ENCODE measurements at regions not wholly inside any gene's neighbourhood (a gene's known extent, or its start where the extent isn't known, plus 50 kb on each side); places are given as distances from the start of the nearest gene placed in this dataset.

DNA sequence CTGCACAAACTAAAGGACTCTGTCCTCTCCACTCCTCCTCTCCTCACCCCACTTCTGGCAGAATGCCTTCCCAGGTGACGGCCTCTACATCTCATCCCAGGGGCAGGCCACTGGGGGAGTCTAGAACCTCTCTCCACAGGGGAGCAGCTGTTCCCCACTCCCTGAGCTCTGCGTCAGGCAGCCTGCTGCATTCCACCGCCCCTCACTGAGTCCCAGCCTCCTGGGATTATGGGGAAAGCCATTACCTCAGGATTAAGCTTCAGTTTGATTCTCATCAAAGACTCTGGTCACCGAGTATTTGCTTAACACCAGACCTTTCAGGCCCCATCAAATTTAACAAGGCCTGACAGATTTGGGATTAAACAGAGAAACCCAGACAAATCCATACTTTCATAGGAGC is 405.9 kb downstream of the NXPE2 start:
- H3K79me2 ChIP-seq: no peaks in the 10 kb centered on the region

DNA sequence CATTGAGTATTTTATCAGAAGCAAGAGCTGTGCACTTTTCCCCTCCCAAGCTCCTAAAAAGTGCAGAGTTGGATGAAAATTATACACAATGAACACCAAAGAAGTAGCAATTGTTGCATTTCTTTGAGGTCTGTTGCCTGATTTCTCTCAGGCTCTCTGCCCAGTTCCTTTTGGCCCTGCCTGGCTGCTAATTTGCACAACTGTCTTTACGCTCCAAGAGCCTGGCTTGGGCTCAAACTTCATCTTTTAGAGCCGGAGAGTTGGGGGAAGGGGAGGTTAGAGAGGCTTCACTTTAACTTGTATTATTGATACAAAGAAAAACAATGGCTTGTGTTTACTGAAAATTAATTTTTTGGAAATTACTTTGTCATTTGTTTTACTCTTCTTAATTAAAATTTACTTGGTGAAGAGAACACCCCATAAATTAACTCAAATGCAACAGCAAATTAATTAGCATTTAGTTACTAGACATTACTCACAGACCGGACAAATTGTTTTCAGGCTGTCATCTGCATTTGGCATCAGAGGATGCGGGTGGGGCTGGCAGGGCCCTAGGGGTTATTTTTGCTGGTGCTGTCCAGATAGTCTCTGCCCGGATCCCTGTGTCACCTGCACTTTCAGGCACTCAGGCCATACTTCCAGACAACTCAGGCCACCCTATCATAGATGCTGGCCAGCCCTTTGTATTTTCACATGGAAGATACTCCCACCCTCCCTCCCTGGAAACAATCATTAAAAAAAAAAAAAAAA is 407.3 kb downstream of the NXPE2 start:
- H2AFZ ChIP-seq: no peak overlapping the region
- TF ChIP-seq CTCF (IDR thresholded peaks at IDR 0.05): no peak

More for the DNA sequence above, 405.9 kb downstream of the NXPE2 start:
- H3K9me3 ChIP-seq (ENCODE audit: control insufficient read depth, low read length): no peaks in the 10 kb centered on the region
- H3K36me3 ChIP-seq (ENCODE audit: control insufficient read depth, insufficient read depth, low read length): no peaks in the 10 kb centered on the region
- no peak for TF ChIP-seq CTCF (IDR thresholded peaks at IDR 0.05)
- no peak overlapping the region for H3K4me2 ChIP-seq (ENCODE audit: low read length)
- no peak overlapping the region for H2AFZ ChIP-seq
- H3K27ac ChIP-seq: no peak overlapping the region
- H3K27me3 ChIP-seq (ENCODE audit: control insufficient read depth, insufficient read depth, low read length): no peaks in the 10 kb centered on the region
- H3K4me1 ChIP-seq: no peaks in the 10 kb centered on the region
- H3K9ac ChIP-seq: no peak overlapping the region
- no peak overlapping the region for H3K4me3 ChIP-seq (ENCODE audit: low read depth, low read length)

DNA sequence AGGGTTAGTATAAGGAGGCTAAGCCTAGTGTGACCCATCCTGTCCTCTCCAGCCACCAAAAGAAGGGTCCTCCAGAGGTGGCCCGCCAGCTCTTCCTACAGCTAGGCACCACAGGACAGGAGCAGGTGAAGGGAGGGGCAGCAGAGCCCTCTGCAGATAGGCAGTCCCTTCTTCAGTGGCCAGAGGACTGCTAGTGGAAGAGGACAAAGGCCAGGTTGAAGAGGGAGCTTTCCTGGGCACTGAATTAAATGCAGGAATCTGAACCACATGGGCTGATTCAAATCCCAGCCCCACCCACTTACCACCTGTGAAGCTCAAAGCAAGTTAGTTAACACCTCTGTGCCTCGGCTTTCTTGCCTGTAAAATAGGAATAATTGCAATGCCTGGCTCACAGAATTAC is 409.5 kb downstream of the NXPE2 start:
- Histone ChIP-seq H3K9me3 (ENCODE audit: control insufficient read depth, low read length) (no peaks in the 10 kb centered on the region), H3K27ac (no peak overlapping the region), H3K9ac (no peak overlapping the region), H2AFZ (no peak overlapping the region), H3K79me2 (no peaks in the 10 kb centered on the region), H3K4me3 (ENCODE audit: low read depth, low read length) (no peak overlapping the region), H3K4me1 (no peaks in the 10 kb centered on the region), H3K27me3 (ENCODE audit: control insufficient read depth, insufficient read depth, low read length) (no peaks in the 10 kb centered on the region), H3K36me3 (ENCODE audit: control insufficient read depth, insufficient read depth, low read length) (no peaks in the 10 kb centered on the region), H3K4me2 (ENCODE audit: low read length) (no peak overlapping the region)
- no peak for TF ChIP-seq CTCF (IDR thresholded peaks at IDR 0.05)

More for the DNA sequence above, 407.3 kb downstream of the NXPE2 start:
- H3K9ac ChIP-seq: no peak overlapping the region
- no peaks in the 10 kb centered on the region for H3K9me3 ChIP-seq (ENCODE audit: control insufficient read depth, low read length)
- H3K4me3 ChIP-seq (ENCODE audit: low read depth, low read length): no peak overlapping the region
- no peaks in the 10 kb centered on the region for H3K27me3 ChIP-seq (ENCODE audit: control insufficient read depth, insufficient read depth, low read length)
- no peak overlapping the region for H3K27ac ChIP-seq
- H3K4me2 ChIP-seq (ENCODE audit: low read length): no peak overlapping the region
- H3K36me3 ChIP-seq (ENCODE audit: control insufficient read depth, insufficient read depth, low read length): no peaks in the 10 kb centered on the region
- no peaks in the 10 kb centered on the region for H3K4me1 ChIP-seq
- H3K79me2 ChIP-seq: no peaks in the 10 kb centered on the region

DNA sequence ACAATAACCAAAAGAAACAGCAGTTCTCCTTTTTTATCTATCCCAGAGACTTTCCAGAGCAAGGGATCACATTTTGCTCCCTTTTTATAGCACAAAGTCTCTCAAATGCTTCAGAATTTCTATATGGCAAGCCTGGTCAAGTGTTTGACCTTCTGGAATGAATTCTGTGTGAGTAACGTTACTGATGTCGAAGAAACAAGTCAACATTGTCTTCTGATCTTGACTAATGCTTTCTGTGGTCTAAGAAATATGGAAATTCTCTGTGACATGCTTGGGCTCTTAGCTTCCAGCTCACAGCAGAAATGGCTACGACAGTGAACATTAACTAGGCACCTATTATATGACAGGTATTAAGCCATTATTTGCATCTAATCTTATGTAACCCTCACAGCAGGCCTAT is 411.7 kb downstream of the CADM1 start:
- no peak overlapping the region for H3K9ac ChIP-seq
- no peak overlapping the region for H3K27ac ChIP-seq
- no peak for TF ChIP-seq CTCF (IDR thresholded peaks at IDR 0.05)
- H3K27me3 ChIP-seq (ENCODE audit: control insufficient read depth, insufficient read depth, low read length): no peaks in the 10 kb centered on the region
- H3K9me3 ChIP-seq (ENCODE audit: control insufficient read depth, low read length): no peaks in the 10 kb centered on the region
- no peaks in the 10 kb centered on the region for H3K4me1 ChIP-seq
- H3K79me2 ChIP-seq: no peaks in the 10 kb centered on the region
- H2AFZ ChIP-seq: no peak overlapping the region
- no peak overlapping the region for H3K4me3 ChIP-seq (ENCODE audit: low read depth, low read length)
- H3K4me2 ChIP-seq (ENCODE audit: low read length): no peak overlapping the region
- no peaks in the 10 kb centered on the region for H3K36me3 ChIP-seq (ENCODE audit: control insufficient read depth, insufficient read depth, low read length)

All from parathyroid adenoma (tissue), 2 donors.